ENCODE measurements at regions not wholly inside any gene's neighbourhood (a gene's known extent, or its start where the extent isn't known, plus 50 kb on each side); places are given as distances from the start of the nearest gene placed in this dataset.

GRCh38 chr2:22893761-22894517, 491.0 kb upstream of the KLHL29 start:
- no peak for ATAC-seq
- DNase-seq (ENCODE audit: low spot score in 2 of 2) = no peak
- Mint-ChIP-seq H3K36me3 (no peaks in the 10 kb centered on the region), H3K9me3 (no peaks in the 10 kb centered on the region), H3K27ac (no peak overlapping the region)

DNA sequence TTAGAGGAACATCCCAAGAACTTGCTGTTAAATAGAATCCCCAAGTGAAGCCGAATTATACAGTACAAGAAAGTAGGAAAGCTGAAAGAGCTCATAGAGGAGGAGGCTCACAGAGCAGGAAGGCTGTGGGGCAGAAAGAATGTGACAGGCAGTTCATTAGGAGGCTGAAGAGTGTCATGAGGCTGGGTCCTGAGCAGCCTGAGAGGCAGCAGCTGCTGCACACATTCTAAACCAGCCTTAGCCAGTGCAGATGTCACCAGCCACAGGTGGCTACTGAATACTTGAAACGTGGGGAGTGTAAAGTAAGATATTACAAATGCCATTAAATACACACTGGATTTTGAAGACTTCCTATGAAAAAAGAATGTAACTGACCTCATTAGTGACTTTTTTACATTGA, 490.2 kb upstream of the KLHL29 start:
- Mint-ChIP-seq H3K27ac (no peak overlapping the region), H3K36me3 (no peaks in the 10 kb centered on the region), H3K9me3 (no peaks in the 10 kb centered on the region)
- DNase-seq (ENCODE audit: low spot score in 2 of 2) = no peak
- no peak for ATAC-seq

GRCh38 chr2:22897428-22897827, 487.6 kb upstream of the KLHL29 start:
- no peaks in the 10 kb centered on the region for H3K9me3 Mint-ChIP-seq
- ATAC-seq (no peak), DNase-seq (ENCODE audit: low spot score in 2 of 2) (no peak)
- H3K27ac Mint-ChIP-seq = no peak overlapping the region
- no peaks in the 10 kb centered on the region for H3K36me3 Mint-ChIP-seq

DNA sequence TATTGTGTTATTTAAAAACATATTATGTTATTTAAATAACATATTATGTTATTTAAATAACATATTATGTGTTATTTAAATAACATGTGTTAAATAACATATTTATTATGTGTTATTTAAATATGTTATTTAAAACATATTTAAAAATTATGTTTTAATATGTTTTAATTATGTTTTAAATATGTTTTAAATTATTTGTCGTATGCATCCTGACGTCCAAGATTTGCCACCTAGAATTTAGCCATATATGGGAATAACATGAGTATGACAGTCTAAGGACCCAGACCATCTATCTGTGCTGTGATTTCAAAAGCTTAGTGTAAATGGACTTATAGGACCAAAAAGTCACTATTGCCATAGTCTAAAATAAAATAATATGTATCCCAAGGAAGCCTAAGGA, 484.3 kb upstream of the KLHL29 start:
- no peak for ATAC-seq
- no peak for DNase-seq (ENCODE audit: low spot score in 2 of 2)
- Mint-ChIP-seq H3K9me3 (no peaks in the 10 kb centered on the region), H3K27ac (no peak overlapping the region), H3K36me3 (no peaks in the 10 kb centered on the region)

GRCh38 chr2:22901471-22902179, 483.4 kb upstream of the KLHL29 start:
- DNase-seq (ENCODE audit: low spot score in 2 of 2) (no peak), ATAC-seq (no peak)
- Mint-ChIP-seq H3K27ac (no peak overlapping the region), H3K36me3 (no peaks in the 10 kb centered on the region), H3K9me3 (no peaks in the 10 kb centered on the region)

DNA sequence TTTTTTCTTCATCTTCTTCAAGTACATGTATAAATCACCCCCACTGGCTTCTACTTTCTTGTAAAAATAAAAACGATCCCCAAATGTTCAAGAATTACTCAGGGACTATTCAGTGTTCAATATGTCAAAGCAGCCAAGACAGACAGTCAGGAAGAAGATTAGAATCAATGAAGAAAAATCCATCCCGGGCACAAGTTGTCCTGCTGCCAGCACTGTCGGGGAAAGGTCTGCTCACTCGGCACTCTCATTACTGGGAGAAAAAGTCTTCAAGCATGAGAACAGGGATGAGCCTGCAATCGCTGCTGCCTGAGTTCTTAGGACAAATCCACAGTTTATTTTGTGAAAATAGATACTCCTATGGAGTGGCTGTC, 482.8 kb upstream of the KLHL29 start:
- DNase-seq (ENCODE audit: low spot score in 2 of 2) = no peak
- no peaks in the 10 kb centered on the region for H3K36me3 Mint-ChIP-seq
- ATAC-seq = no peak
- H3K9me3 Mint-ChIP-seq = no peaks in the 10 kb centered on the region
- H3K27ac Mint-ChIP-seq = no peak overlapping the region

- ATAC-seq (no peak), DNase-seq (ENCODE audit: low spot score in 2 of 2) (no peak)
- no peaks in the 10 kb centered on the region for H3K36me3 Mint-ChIP-seq
- H3K27ac Mint-ChIP-seq = no peak overlapping the region
- no peaks in the 10 kb centered on the region for H3K9me3 Mint-ChIP-seq
Measured at GRCh38 chr2:22902662-22903165, 482.3 kb upstream of the KLHL29 start.

DNA sequence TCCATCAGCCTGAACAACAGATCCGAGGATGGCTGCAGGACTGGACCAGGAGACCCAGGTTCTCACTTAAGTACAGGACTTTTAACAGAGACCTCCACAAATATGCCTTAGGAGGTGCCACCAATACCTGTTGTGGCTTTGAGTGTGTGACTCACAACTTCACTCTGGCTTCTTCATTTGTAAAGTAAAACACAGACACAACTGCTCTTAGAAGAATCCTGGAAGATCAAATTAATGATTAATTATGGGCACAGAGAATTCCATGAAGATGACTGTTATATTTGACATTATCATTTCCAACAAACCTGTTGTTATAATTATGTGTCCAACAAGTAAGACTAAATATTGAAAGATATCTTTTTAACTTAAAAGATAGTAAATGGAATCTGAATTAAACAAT, 481.4 kb upstream of the KLHL29 start:
- no peak for ATAC-seq
- DNase-seq (ENCODE audit: low spot score in 2 of 2) = no peak
- no peak overlapping the region for H3K27ac Mint-ChIP-seq
- H3K9me3 Mint-ChIP-seq = no peaks in the 10 kb centered on the region
- no peaks in the 10 kb centered on the region for H3K36me3 Mint-ChIP-seq

DNA sequence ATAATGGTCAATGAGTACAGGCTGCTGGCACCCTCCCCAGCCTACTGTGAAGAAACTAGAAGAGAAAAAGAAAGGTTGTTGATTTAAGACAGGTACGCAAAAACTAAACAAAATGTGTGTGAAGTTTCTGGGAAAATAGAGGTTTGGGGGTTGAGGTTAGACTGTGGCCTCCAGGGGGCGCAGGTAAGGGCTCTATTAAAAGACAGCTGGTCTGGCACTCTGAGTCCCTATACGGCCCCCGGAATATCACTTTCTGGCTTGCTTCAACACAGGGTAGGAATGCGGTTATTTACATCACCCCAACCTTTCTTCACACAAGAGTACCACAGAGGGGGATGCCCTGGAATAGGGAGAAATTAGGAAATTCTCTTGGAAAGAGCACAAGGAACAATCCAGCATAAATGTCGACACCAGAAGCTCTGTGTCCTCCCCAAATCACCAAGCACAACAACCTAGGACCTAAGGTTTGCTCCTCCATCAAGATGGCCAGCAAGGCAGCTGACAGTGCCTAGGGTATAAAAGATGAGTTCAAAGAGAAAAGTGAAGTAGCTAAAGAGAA, 480.8 kb upstream of the KLHL29 start:
- peak in 1 of 2 donors; percentile 21 for DNase-seq (ENCODE audit: low spot score in 2 of 2)
- no peak overlapping the region for H3K27ac Mint-ChIP-seq
- no peaks in the 10 kb centered on the region for H3K9me3 Mint-ChIP-seq
- no peaks in the 10 kb centered on the region for H3K36me3 Mint-ChIP-seq
- ATAC-seq = no peak

DNA sequence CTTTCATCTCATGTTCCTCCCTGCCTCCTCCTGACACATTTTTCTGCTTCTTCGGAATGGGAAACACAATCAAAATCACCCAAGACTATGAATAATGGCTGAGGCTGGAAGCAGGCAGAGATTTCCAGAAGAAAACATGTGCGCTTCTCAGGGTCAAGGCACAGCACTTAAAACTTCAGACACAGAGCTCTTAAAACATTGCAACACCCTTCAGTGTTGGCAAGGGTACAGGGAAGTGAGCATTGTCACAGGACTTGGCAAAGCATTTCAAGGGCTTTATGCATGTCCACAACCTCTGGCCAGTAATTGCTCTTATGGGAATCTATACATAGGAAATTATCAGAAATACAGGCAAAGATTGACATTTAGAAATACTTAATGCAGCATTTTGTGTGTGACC, 477.6 kb upstream of the KLHL29 start:
- no peak for ATAC-seq
- H3K36me3 Mint-ChIP-seq = no peaks in the 10 kb centered on the region

GRCh38 chr2:22912398-22912797, 472.6 kb upstream of the KLHL29 start:
- ATAC-seq (no peak), DNase-seq (ENCODE audit: low spot score in 2 of 2) (no peak)
- Mint-ChIP-seq H3K27ac (no peak overlapping the region), H3K36me3 (no peaks in the 10 kb centered on the region), H3K9me3 (peaks cover 6 to 13% of the 10 kb centered on the region in 2 donors)

More for the DNA sequence above, 477.6 kb upstream of the KLHL29 start:
- H3K27ac Mint-ChIP-seq = no peak overlapping the region
- H3K9me3 Mint-ChIP-seq = peaks cover 6% of the 10 kb centered on the region in 2 donors
- no peak for DNase-seq (ENCODE audit: low spot score in 2 of 2)

DNA sequence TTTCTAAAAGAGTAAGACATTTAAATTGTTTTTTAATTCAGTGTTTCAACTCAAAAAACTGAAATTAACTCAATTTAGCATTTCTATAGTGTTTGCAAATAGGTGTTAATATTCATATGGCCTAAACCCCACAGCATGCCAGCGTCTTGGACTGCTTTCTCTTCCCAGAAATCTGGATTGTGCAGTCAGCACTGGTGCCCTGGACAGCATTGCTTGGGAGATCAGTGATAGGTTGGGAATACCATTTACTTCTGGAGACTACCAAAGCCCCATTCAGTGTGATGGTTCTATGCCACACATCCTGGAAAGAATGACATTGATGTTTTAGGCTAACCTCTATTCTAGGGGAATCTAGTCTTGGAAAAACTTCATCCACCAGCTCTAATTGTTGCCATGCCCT, 455.0 kb upstream of the KLHL29 start:
- DNase-seq (ENCODE audit: low spot score in 2 of 2) = no peak
- Mint-ChIP-seq H3K9me3 (peaks cover 0 to 4% of the 10 kb centered on the region in 2 donors), H3K36me3 (peaks cover 0 to 7% of the 10 kb centered on the region in 2 donors), H3K27ac (no peak overlapping the region)
- no peak for ATAC-seq

DNA sequence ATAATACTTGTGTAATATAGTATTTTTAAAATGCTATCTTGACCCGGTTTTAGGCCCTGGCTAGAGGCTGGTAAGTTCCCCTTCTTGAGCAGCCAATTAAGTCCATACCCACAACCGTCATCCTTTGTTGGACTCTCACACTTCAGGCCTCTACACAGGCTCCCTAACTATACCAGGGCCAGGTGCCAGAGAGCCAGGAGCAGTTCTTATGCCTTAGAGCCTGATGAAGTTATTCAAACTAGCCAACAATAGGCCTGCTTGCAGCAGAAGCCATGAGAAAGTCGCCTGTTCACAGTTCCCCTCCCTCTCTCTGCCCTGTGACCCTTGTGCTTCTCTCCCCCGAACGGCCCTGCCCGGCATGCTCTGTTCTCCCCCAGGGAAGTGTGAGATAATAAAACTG, 454.2 kb upstream of the KLHL29 start:
- no peak overlapping the region for H3K27ac Mint-ChIP-seq
- DNase-seq (ENCODE audit: low spot score in 2 of 2) (no peak), ATAC-seq (no peak)
- peaks cover 0 to under 1% of the 10 kb centered on the region in 2 donors for H3K9me3 Mint-ChIP-seq
- H3K36me3 Mint-ChIP-seq = peaks cover 0 to 7% of the 10 kb centered on the region in 2 donors

DNA sequence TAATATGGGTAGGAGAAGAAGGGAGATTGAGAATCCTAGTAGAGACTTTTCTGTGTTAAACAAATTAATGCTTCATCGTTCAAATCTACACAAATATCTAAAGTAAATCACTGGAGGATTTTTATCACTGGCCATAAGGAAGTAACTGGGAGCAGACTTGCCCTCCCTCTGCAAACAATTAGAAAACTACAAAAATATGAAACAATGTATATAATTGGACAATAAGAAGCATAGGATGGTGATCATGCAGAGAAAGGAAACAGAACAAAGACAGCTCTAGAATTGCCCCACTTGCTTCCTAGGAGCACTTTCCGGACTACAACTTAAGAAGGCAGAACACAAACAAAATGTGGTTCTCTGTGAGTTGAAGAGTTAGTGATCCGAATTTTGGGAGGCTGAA, 452.7 kb upstream of the KLHL29 start:
- Mint-ChIP-seq H3K27ac (no peak overlapping the region), H3K9me3 (no peaks in the 10 kb centered on the region), H3K36me3 (peaks cover 0 to 7% of the 10 kb centered on the region in 2 donors)
- DNase-seq (ENCODE audit: low spot score in 2 of 2) (no peak), ATAC-seq (no peak)

DNA sequence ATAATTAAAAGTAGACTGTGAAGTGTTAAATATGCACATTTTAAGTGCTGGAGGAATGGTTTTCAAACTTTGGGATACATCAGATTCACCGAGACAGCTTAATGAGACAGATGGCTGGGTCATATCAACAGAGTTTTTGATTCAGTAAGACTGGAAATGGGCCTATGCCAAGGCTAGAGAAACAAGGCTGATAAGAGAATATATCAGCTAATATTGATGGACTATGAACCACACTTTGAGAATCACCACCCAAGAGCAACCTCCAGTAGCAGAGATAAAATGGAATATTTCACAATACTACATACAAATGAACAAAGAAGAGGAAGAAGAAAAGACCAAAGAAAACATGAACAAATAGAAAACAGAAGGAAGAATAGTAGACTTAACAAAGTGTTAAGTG, 450.2 kb upstream of the KLHL29 start:
- Mint-ChIP-seq H3K27ac (no peak overlapping the region), H3K9me3 (no peaks in the 10 kb centered on the region), H3K36me3 (peaks cover 0 to 7% of the 10 kb centered on the region in 2 donors)
- ATAC-seq (no peak), DNase-seq (ENCODE audit: low spot score in 2 of 2) (no peak)

DNA sequence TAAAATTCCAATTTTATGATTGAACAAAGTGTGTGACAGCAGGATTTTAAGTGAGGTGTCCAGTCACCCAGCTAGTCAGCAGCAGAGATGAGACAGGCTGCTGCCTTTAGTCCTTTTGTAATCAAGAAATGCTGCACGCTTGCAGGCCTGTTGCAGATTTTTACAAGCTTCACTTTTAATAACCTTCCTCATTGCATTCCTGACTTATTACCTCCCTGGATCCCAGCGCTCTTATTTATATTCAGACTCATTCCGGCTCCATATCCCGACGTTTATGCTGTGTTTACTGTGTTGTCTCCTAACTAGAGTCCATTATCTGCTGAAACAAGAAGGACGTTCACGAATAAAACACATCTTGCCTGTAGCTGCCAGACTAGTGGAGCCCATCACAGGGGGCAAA, 442.5 kb upstream of the KLHL29 start:
- Mint-ChIP-seq H3K36me3 (no peaks in the 10 kb centered on the region), H3K9me3 (no peaks in the 10 kb centered on the region), H3K27ac (no peak overlapping the region)
- ATAC-seq (no peak), DNase-seq (ENCODE audit: low spot score in 2 of 2) (no peak)

GRCh38 chr2:22944143-22944542, 440.8 kb upstream of the KLHL29 start:
- Mint-ChIP-seq H3K36me3 (no peaks in the 10 kb centered on the region), H3K9me3 (no peaks in the 10 kb centered on the region), H3K27ac (no peak overlapping the region)
- no peak for DNase-seq (ENCODE audit: low spot score in 2 of 2)
- no peak for ATAC-seq

DNA sequence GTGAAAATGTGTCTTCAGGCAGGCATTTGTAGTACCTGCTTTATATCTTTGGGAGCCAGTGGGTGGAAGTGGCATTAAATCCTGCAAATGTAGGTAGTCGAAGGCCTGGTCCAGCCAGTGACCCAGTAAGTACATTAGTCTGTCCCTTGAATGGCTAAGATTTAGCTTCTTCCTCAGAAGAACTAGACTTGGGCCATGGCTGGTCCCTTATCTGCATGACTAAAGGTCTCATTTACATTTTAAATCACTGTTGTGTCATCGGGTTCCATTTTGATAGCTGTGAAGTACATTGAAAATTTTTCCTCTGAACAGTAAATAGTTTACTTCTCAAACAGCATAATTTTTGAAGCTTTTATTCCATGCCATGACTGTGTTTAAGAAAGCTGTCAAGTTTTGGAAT, 438.4 kb upstream of the KLHL29 start:
- H3K36me3 Mint-ChIP-seq = no peaks in the 10 kb centered on the region
- no peak for ATAC-seq
- no peak overlapping the region for H3K27ac Mint-ChIP-seq
- DNase-seq (ENCODE audit: low spot score in 2 of 2) = no peak
- H3K9me3 Mint-ChIP-seq = no peaks in the 10 kb centered on the region

All from activated naive CD4-positive, alpha-beta T cell treated with anti-CD3 and anti-CD28 coated beads, Interleukin-2, amount 50 U/mL, for 72 hours (primary cell).